Keratinocyte (primary cell): ENCODE measurements at regions not wholly inside any gene's neighbourhood (a gene's known extent, or its start where the extent isn't known, plus 50 kb on each side); places are given as distances from the start of the nearest gene placed in this dataset.

Experiments
- DNase-seq: peaks from one replicate; pipeline ENCODE4 v3.0.0-alpha.2; 2011; ENCODE audit warnings: low read depth, missing footprints, low spot score
- FAIRE-seq: peaks from 2 replicates; lab custom pipeline; 2011; peaks lifted over from hg19 to GRCh38; lab: Jason Lieb, UNC
- H2AFZ ChIP-seq: 2 replicates; pipeline ENCODE4 v1.6.0; 2012; ENCODE audit warnings: low read length, control low read depth, inconsistent platforms; ENCODE audit not compliant: control insufficient read depth
- H3K27ac ChIP-seq: 2 replicates; pipeline ENCODE4 v1.5.1; 2011; ENCODE audit warnings: low read length; ENCODE audit not compliant: control insufficient read depth, insufficient read depth
- H3K27me3 ChIP-seq: 3 replicates; pipeline ENCODE4 v1.6.0; 2011; ENCODE audit warnings: low read length; ENCODE audit not compliant: control insufficient read depth, insufficient read depth; ENCODE audit errors: extremely low read depth
- H3K36me3 ChIP-seq, 2 experiments: 2 replicates in 1 of 2; 3 replicates in 1 of 2; pipeline ENCODE4 v1.5.1; 2011; ENCODE audit warnings: low read length in 2 of 2, mild to moderate bottlenecking in 1 of 2; ENCODE audit not compliant: control insufficient read depth in 2 of 2, insufficient read depth in 2 of 2; ENCODE audit errors: extremely low read depth in 1 of 2
- H3K4me1 ChIP-seq: 3 replicates; pipeline ENCODE4 v1.5.1; 2011; ENCODE audit warnings: low read length; ENCODE audit not compliant: control insufficient read depth, insufficient read depth; ENCODE audit errors: extremely low read depth
- H3K4me2 ChIP-seq: 3 replicates; pipeline ENCODE4 v1.6.0; 2011; ENCODE audit warnings: low read depth, low read length; ENCODE audit not compliant: control insufficient read depth, insufficient read depth; ENCODE audit errors: extremely low read depth
- H3K4me3 ChIP-seq, 3 experiments: fragments of 200-600 bp in 1 of 3; sonication (generic) in 1 of 3; 2 replicates in 2 of 3; 3 replicates in 1 of 3; pipeline ENCODE4 v1.5.1; 2011 to 2016; ENCODE audit warnings: low read length in 3 of 3, mild to moderate bottlenecking in 3 of 3, control low read depth in 2 of 3, inconsistent platforms in 1 of 3, low read depth in 1 of 3, mixed read lengths in 1 of 3, mixed run types in 1 of 3, moderate library complexity in 1 of 3; ENCODE audit not compliant: control insufficient read depth in 2 of 3, insufficient read depth in 2 of 3; ENCODE audit errors: extremely low read depth in 1 of 3
- H3K79me2 ChIP-seq: 2 replicates; pipeline ENCODE4 v1.6.0; 2012; ENCODE audit warnings: low read length; ENCODE audit not compliant: control insufficient read depth, insufficient read depth
- H3K9ac ChIP-seq: 3 replicates; pipeline ENCODE4 v1.6.0; 2011; ENCODE audit warnings: low read length; ENCODE audit not compliant: control insufficient read depth, insufficient read depth; ENCODE audit errors: extremely low read depth
- H3K9me1 ChIP-seq: 3 replicates; pipeline ENCODE4 v1.6.0; 2011; ENCODE audit warnings: low read length; ENCODE audit not compliant: control insufficient read depth, insufficient read depth; ENCODE audit errors: extremely low read depth
- H3K9me3 ChIP-seq: 2 replicates; pipeline ENCODE4 v1.5.1; 2012; ENCODE audit warnings: low read depth, low read length; ENCODE audit not compliant: control insufficient read depth
- H4K20me1 ChIP-seq: 3 replicates; pipeline ENCODE4 v1.6.0; 2011; ENCODE audit warnings: low read length; ENCODE audit not compliant: control insufficient read depth, insufficient read depth; ENCODE audit errors: extremely low read depth
- EZH2 ChIP-seq: IDR thresholded peaks from one replicate; pipeline ENCODE4 v1.6.1; 2012; ENCODE audit warnings: inconsistent platforms, mild to moderate bottlenecking, low read length, moderate library complexity
- dilution Hi-C: fragments of 300-500 bp; cut with MboI; formaldehyde crosslinking; loops from one replicate; pipeline ENCODE4 v1.7.0; 2020; ENCODE audit warnings: low sequenced_read_pairs; ENCODE audit not compliant: extremely low pct_ligation_motif_present
- TF ChIP-seq, protein P1 (sequence below), 3 experiments: IDR thresholded peaks in 1 of 3; conservative IDR thresholded peaks in 1 of 3; optimal IDR thresholded peaks in 1 of 3; 2 replicates in 2 of 3; 3 replicates in 1 of 3; pipeline versions ENCODE3 to v1.5.1; 2011; ENCODE audit warnings: low read length in 3 of 3, mild to moderate bottlenecking in 3 of 3, moderate library complexity in 2 of 3, control low read depth in 1 of 3, inconsistent platforms in 1 of 3; ENCODE audit not compliant: insufficient read depth in 2 of 3; ENCODE audit errors: extremely low read depth in 1 of 3

DNA sequence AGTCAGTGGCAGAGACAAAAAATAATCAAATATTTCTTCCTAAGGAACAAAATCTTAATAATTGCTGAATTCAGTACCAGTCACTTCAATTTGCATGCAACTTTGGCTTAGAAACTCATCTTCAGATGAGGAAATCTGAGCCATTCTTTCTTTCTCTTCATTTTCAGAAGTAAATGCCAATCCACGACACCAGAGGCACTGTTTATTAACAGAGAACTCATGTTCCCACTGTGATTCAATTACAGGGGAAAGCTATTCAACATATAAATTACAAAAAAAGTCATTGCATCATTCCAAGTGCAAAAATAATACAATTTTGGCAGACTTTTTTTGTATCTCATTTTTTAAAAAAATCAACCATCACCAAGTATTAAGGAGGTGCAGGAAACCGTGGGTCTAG, 816.1 kb upstream of the TMEM132C start:
- Histone ChIP-seq H3K4me1 (no peaks in the 10 kb centered on the region), H2AFZ (no peak overlapping the region), H3K9ac (no peak overlapping the region), H3K36me3 (no peaks in the 10 kb centered on the region), H3K9me3 (peaks cover 3% of the 10 kb centered on the region), H3K27me3 (peaks cover 16% of the 10 kb centered on the region), H3K9me1 (no peaks in the 10 kb centered on the region), H4K20me1 (no peaks in the 10 kb centered on the region), H3K79me2 (no peaks in the 10 kb centered on the region), H3K27ac (no peak overlapping the region), H3K4me3 (no peak overlapping the region), H3K4me2 (no peak overlapping the region)
- TF ChIP-seq EZH2: no peak
- TF ChIP-seq, protein P1, sequence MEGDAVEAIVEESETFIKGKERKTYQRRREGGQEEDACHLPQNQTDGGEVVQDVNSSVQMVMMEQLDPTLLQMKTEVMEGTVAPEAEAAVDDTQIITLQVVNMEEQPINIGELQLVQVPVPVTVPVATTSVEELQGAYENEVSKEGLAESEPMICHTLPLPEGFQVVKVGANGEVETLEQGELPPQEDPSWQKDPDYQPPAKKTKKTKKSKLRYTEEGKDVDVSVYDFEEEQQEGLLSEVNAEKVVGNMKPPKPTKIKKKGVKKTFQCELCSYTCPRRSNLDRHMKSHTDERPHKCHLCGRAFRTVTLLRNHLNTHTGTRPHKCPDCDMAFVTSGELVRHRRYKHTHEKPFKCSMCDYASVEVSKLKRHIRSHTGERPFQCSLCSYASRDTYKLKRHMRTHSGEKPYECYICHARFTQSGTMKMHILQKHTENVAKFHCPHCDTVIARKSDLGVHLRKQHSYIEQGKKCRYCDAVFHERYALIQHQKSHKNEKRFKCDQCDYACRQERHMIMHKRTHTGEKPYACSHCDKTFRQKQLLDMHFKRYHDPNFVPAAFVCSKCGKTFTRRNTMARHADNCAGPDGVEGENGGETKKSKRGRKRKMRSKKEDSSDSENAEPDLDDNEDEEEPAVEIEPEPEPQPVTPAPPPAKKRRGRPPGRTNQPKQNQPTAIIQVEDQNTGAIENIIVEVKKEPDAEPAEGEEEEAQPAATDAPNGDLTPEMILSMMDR (optimal IDR thresholded peaks at IDR 0.05 in 1 of 3, IDR thresholded peaks at IDR 0.05 in 1 of 3, conservative IDR thresholded peaks at IDR 0.05 in 1 of 3; ENCODE audit: extremely low read depth in 1 of 3, insufficient read depth in 2 of 3, low read length in 3 of 3): no peak
- FAIRE-seq: no peak
- DNase-seq: no peak
- dilution Hi-C loops: no loop called here

DNA sequence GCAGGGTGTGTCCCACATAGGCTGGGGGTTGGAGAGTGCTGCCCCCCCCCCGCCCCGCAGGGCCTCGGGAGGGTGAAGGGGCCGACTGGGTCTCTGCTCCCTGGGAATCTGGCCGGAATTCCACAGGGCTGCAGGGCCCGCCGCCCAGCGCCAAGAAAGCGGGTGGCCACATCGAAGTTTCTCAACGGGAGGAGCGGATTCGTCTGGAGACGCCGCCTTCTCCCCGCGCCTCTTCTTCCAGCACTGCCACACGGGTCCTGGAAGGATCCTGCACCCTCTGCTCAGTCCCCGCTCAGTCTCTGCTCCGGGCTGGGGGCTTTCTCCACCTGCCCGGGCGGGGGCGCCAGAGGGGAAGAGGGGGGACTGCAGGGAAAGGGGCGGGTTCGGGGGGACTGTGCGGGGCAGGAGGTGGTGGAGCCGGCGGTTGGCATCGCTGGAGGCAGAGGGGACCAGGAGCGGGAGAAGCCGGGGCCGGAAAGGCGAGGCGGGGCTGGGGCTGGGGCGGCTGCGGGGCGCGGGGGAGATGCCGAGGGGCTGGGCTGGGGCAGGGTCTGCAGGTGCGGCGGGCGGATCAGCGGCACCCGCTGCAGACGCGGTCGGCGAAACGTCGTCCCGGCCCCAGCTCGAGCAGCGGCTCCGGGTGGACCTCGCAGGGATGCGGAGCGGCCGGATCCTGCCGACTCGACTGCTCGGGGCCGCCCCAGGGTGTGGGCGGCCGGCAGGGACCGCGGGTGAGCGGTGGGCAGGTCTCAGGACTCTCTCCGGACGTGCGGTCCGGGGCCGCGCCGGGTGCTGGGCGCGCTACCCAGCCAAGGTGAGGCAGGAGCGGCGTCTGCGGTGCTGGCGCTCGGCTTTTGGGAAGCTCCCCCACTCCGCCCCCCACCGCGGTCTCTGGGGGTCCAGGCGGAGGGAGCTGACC, 811.4 kb upstream of the TMEM132C start:
- H3K4me2 ChIP-seq: no peak overlapping the region
- H3K4me3 ChIP-seq: no peak overlapping the region
- no peak overlapping the region for H3K27ac ChIP-seq
- H4K20me1 ChIP-seq: no peaks in the 10 kb centered on the region
- dilution Hi-C loops: no loop called here
- no peaks in the 10 kb centered on the region for H3K4me1 ChIP-seq
- H3K36me3 ChIP-seq: no peaks in the 10 kb centered on the region
- no peak overlapping the region for H2AFZ ChIP-seq
- no peak overlapping the region for H3K9ac ChIP-seq
- FAIRE-seq (no peak), DNase-seq (no peak)
- no peak for TF ChIP-seq EZH2
- H3K27me3 ChIP-seq: peaks cover 25% of the 10 kb centered on the region
- no peaks in the 10 kb centered on the region for H3K9me1 ChIP-seq
- no peaks in the 10 kb centered on the region for H3K79me2 ChIP-seq
- no peaks in the 10 kb centered on the region for H3K9me3 ChIP-seq
